Heart left ventricle (tissue), 13 donors: ENCODE measurements at regions not wholly inside any gene's neighbourhood (a gene's known extent, or its start where the extent isn't known, plus 50 kb on each side); places are given as distances from the start of the nearest gene placed in this dataset.

ENCODE experiments used
- POLR2A ChIP-seq, 2 donors: fragments of 450-650 bp; IDR thresholded peaks; one replicate each; pipeline ENCODE4 v1.6.1; 2017; ENCODE audit warnings: antibody characterized with exemption in 2 of 2, mild to moderate bottlenecking in 2 of 2, moderate library complexity in 2 of 2
- TF ChIP-seq, protein P1 (sequence below), 12 donors: fragments of 200-600 bp; sonication (generic) in 4 of 12; IDR thresholded peaks; one replicate each; pipeline versions ENCODE4 v1.5.0 to v1.8.0; 2018 to 2022; ENCODE audit warnings: antibody characterized with exemption in 12 of 12, mild to moderate bottlenecking in 5 of 12
- donor health status: ischemic (EF 13 %, LVEDD 7.1; RV severe dilation, severe dysfunction).
- donor health status: DM: no; HTN: yes; CAD: no.
- donor health status: DM: no; HTN: no; CAD: no.
- donor health status: ischemic (EF 25% LVEDD 6.9; RV normal size, moderate dysfunction).
- donor health status: ischemic (EF 25% LVEDD 5.7; RV mildly dilated, moderate dysfunction).
- donor health status: ischemic (EF 35%, LVEDD 5.7; RV mildly dilated, moderate dysfunction).
- donor health status: nonischemic (EF 11% LVEDD 7.7; RV severe dilation, severe dysfunction).
- donor health status: DM: yes; HTN: yes; CAD: no.
- donor health status: PGD.
- donor health status: ischemic (EF 29% LVEDD 5.4; RV normal size, mild dysfunction).
- donor health status: nonischemic (EF 23%, LVEDD 6.1; RV moderate dilation, normal function).

DNA sequence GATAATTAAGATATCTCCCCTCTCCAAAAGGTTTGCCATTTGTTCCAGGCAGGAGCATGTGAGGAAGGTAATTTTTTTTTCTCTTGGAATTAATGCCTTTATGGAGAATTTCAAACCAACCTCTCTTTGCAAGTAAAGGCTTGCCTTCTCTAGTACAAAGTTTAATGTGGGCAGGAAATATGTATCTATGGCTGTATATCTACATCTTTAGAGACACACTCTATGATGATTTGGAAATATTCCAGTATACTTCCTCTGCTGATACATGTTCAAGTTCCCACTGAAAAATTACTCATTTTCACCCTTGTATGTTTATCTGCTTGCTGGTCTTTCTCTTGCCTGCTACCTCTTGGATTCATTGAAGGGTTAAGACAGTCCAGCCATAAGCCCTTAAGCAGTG lies 83.5 kb upstream of the SEMA6A start:
- TF ChIP-seq, protein P1, sequence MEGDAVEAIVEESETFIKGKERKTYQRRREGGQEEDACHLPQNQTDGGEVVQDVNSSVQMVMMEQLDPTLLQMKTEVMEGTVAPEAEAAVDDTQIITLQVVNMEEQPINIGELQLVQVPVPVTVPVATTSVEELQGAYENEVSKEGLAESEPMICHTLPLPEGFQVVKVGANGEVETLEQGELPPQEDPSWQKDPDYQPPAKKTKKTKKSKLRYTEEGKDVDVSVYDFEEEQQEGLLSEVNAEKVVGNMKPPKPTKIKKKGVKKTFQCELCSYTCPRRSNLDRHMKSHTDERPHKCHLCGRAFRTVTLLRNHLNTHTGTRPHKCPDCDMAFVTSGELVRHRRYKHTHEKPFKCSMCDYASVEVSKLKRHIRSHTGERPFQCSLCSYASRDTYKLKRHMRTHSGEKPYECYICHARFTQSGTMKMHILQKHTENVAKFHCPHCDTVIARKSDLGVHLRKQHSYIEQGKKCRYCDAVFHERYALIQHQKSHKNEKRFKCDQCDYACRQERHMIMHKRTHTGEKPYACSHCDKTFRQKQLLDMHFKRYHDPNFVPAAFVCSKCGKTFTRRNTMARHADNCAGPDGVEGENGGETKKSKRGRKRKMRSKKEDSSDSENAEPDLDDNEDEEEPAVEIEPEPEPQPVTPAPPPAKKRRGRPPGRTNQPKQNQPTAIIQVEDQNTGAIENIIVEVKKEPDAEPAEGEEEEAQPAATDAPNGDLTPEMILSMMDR (IDR thresholded peaks at IDR 0.05) = no peak
- no peak for TF ChIP-seq POLR2A (IDR thresholded peaks at IDR 0.05)
